AG04450 (cell line): ENCODE measurements at regions not wholly inside any gene's neighbourhood (a gene's known extent, or its start where the extent isn't known, plus 50 kb on each side); places are given as distances from the start of the nearest gene placed in this dataset.

ENCODE experiments used
- CTCF ChIA-PET: fragments of 300-600, 350-600 bp; formaldehyde crosslinking; extraction: SDS; loops from one replicate; lab custom pipeline; 2022; ENCODE audit warnings: antibody characterized with exemption, inconsistent platforms; lab: Charles Lee
- POLR2A ChIA-PET: fragments of 350-600 bp; formaldehyde crosslinking; extraction: SDS; loops from one replicate; lab custom pipeline; 2021; ENCODE audit warnings: antibody characterized with exemption, inconsistent platforms; lab: Yijun Ruan, JAX
- DNase-seq: peaks from one replicate; pipeline ENCODE4 v3.0.0-alpha.2; 2011; ENCODE audit warnings: low read depth, low spot score
- H3K27ac ChIP-seq: one replicate; pipeline ENCODE4 v1.5.1; 2012; ENCODE audit warnings: low read depth, low read length, control low read depth
- H3K27me3 ChIP-seq: one replicate; pipeline ENCODE4 v1.6.0; 2012; ENCODE audit warnings: low read length; ENCODE audit not compliant: control insufficient read depth, insufficient read depth
- H3K4me3 ChIP-seq: 2 replicates; pipeline ENCODE4 v1.5.1; 2011; ENCODE audit warnings: mild to moderate bottlenecking, low read depth, low read length, control low read depth
- H3K9me3 ChIP-seq: 2 replicates; pipeline ENCODE4 v1.5.1; 2012; ENCODE audit warnings: low read length; ENCODE audit not compliant: control insufficient read depth, insufficient read depth
- TF ChIP-seq, protein P1 (sequence below): IDR thresholded peaks from 2 replicates; pipeline ENCODE4 v1.5.1; 2011; ENCODE audit warnings: low read depth, low read length, control low read depth, inconsistent platforms

DNA sequence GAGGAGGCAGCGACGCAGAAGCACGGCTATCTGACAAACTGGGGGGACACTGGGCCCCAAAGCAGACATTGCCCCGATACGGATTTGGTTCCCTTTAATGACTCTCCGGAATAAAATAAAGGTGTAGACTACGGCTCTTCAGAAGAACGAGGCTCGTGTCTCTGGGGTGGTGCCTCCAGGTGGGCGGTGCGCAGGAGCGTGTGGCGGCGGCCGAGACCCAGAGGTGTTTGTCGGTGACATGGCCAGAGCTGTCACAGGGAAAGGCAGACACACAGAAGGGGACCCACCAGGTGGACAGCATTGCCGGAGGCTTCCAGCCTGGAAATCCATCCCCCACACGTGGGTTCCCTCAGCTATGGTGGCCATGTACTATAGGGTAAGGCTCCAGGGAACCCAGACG, 366.0 kb downstream of the BRD1 start:
- no peaks in the 10 kb centered on the region for H3K27me3 ChIP-seq
- no peak overlapping the region for H3K27ac ChIP-seq
- peaks cover 86% of the 10 kb centered on the region for H3K9me3 ChIP-seq
- ChIA-PET POLR2A (no interaction called here), CTCF (no interaction called here)
- DNase-seq = no peak
- no peak overlapping the region for H3K4me3 ChIP-seq
- TF ChIP-seq, protein P1, sequence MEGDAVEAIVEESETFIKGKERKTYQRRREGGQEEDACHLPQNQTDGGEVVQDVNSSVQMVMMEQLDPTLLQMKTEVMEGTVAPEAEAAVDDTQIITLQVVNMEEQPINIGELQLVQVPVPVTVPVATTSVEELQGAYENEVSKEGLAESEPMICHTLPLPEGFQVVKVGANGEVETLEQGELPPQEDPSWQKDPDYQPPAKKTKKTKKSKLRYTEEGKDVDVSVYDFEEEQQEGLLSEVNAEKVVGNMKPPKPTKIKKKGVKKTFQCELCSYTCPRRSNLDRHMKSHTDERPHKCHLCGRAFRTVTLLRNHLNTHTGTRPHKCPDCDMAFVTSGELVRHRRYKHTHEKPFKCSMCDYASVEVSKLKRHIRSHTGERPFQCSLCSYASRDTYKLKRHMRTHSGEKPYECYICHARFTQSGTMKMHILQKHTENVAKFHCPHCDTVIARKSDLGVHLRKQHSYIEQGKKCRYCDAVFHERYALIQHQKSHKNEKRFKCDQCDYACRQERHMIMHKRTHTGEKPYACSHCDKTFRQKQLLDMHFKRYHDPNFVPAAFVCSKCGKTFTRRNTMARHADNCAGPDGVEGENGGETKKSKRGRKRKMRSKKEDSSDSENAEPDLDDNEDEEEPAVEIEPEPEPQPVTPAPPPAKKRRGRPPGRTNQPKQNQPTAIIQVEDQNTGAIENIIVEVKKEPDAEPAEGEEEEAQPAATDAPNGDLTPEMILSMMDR = no peak

DNA sequence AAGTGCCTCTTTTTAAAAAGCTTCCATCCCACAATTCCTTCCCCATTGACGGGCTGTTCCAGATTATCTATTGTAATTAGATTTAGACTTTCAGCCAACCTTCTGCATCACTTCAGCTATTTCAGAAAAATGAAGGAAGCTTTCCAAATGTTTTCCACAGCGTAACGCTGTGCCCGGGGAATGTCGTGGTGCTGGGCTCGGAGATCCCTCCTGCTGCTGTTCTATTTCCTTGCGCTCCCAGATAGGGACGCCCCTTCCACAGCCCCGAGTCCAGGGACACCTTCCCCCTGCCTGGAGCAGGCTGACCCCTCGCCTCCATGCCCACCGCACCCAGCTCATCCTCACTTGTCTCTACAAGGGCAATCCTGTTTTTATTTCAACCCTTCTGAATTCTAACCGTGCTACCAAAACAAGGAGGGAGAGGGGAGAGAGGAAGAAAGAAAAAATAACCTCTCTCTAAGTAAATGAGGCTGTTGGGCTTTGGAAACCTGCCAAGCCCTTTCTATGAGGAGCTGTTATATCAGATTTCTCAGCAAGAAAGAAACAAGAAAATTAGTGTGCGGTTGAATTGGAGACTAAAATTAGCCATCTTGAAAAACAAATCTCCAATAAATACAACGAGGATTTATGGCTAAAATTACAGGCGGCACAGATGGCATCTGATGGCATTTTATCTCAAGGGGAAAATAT, 366.9 kb downstream of the BRD1 start:
- ChIA-PET CTCF (no interaction called here), POLR2A (no interaction called here)
- H3K9me3 ChIP-seq = peaks cover 87% of the 10 kb centered on the region
- no peaks in the 10 kb centered on the region for H3K27me3 ChIP-seq
- TF ChIP-seq, protein P1 = no peak
- no peak for DNase-seq
- no peak overlapping the region for H3K27ac ChIP-seq
- no peak overlapping the region for H3K4me3 ChIP-seq

DNA sequence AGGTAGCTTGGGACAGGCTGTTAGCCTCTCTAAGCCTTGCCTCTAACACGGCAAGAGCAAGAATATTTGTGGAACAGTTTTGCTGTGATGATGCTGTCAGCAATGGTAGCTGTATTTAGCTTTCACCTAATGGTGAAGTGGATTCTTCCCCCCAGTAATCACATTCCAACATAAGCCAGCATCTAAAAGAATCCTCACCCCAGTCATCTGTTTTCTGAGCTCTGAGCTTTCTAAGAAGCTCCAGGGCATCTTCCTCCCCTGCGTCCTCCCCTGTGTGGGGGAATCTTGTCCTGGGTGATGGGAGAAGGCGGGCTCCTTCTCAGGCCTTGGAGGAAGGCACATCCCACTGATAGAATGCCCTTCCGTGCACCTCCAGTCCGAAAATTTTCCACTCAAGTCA, 367.6 kb downstream of the BRD1 start:
- no peak for DNase-seq
- H3K9me3 ChIP-seq = peaks cover 89% of the 10 kb centered on the region
- no peak overlapping the region for H3K27ac ChIP-seq
- ChIA-PET POLR2A (no interaction called here), CTCF (no interaction called here)
- no peaks in the 10 kb centered on the region for H3K27me3 ChIP-seq
- TF ChIP-seq, protein P1 = no peak
- no peak overlapping the region for H3K4me3 ChIP-seq

DNA sequence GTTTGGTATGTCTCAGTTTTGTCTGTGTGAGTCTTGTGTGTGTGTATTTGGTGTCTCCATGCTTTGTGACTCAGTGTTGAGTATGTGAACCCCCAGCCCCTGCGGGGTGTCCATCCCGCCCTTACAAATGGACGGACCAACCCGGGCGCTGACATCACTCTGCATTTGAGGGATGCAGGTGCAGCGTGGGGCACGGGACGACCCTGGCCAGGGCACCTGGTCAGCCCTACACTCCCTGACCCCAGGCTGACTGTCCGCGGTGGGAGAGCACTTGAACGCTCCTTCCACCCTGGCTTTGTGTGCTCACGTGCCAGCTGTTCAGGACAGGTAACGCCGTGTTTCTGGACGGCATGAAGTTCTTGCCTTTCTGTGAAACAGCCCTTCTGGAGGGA, 369.0 kb downstream of the BRD1 start:
- TF ChIP-seq, protein P1 = no peak
- Histone ChIP-seq H3K9me3 (peaks cover 87% of the 10 kb centered on the region), H3K27ac (no peak overlapping the region), H3K27me3 (no peaks in the 10 kb centered on the region), H3K4me3 (no peak overlapping the region)
- ChIA-PET CTCF (no interaction called here), POLR2A (no interaction called here)
- DNase-seq = no peak

DNA sequence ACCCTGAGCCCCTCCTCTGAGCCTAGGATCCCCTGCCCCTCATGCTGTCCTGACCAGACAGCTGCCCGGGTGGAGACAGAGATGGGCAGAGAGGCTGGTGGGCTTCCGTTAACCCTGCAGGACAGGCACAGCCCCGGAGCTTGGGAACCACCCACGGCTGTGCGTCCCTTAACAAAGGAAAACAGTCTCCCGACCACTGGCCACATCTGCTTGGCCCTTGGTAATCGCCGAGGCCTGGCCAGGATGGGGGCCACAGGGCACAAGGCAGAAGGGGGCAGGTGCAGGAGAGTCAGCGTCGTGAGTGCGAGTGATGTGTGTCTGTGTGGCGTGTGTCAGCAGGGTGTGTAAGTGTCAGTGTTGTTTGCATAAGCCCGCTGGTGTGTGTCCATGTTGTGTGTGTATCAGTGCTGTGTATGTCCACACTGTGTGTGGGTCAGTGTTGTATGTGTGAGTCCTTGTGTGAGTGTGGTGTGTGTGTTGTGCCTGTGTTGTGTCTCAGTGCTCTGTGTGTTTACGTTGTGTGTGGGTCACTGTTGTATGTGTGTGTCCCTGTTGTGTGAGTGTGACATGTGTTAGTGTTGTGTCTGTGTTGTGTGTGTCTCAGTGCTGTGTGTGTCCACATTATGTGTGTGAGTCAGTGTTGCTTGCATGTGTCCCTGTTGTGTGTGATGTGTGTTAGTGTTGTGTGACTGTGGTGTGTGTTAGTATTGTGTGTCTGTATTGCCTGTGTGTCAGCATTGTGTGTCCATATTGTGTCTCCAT, 369.5 kb downstream of the BRD1 start:
- no peak for DNase-seq
- TF ChIP-seq, protein P1 = no peak
- peaks cover 85% of the 10 kb centered on the region for H3K9me3 ChIP-seq
- H3K4me3 ChIP-seq = no peak overlapping the region
- no peaks in the 10 kb centered on the region for H3K27me3 ChIP-seq
- ChIA-PET POLR2A (no interaction called here), CTCF (no interaction called here)
- H3K27ac ChIP-seq = no peak overlapping the region
